T-cell (primary cell): ENCODE measurements at regions not wholly inside any gene's neighbourhood (a gene's known extent, or its start where the extent isn't known, plus 50 kb on each side); places are given as distances from the start of the nearest gene placed in this dataset.

ENCODE experiments used
- ATAC-seq, 4 experiments: fragments of 200-7000 bp in 3 of 4; fragments of 150-1000 bp in 1 of 4; cut with Tn5 transposase; replicated peaks in 1 of 4; 1 replicate in 3 of 4; 2 replicates in 1 of 4; pipeline ENCODE4 v1.10.0; 2021; ENCODE audit warnings: moderate library complexity in 3 of 4, mild to moderate bottlenecking in 2 of 4, moderate number of reproducible peaks in 1 of 4
- CTCF ChIA-PET, 2 donors: fragments of 300-600 bp; sonication (Branson Sonifier 250); formaldehyde crosslinking; loops; one replicate each; lab custom pipeline; 2022; ENCODE audit warnings: antibody characterized with exemption in 2 of 2; lab: Charles Lee
- POLR2A ChIA-PET, 2 donors: fragments of 300-600 bp; sonication (Branson Sonifier 250); formaldehyde crosslinking; loops; one replicate each; lab custom pipeline; 2022; ENCODE audit warnings: antibody characterized with exemption in 2 of 2; lab: Charles Lee
- DNase-seq, 35 experiments: peaks; one replicate each; pipeline versions ENCODE4 v3.0.0 to v3.0.0-alpha.2; 2013 to 2023
- H3K27ac ChIP-seq: one replicate; pipeline ENCODE4 v1.5.1; 2013; ENCODE audit warnings: low read length
- H3K27me3 ChIP-seq, 2 experiments: replicated peaks in 1 of 2; 1 replicate in 1 of 2; 2 replicates in 1 of 2; pipeline versions ENCODE4 v1.6.1 to v1.7.0; 2013; ENCODE audit warnings: low read length in 1 of 2, mixed read lengths in 1 of 2; ENCODE audit not compliant: control insufficient read depth in 2 of 2, insufficient read depth in 2 of 2; ENCODE audit errors: extremely low read depth in 1 of 2
- H3K36me3 ChIP-seq, 2 donors: 1 replicate in 1 of 2; 2 replicates in 1 of 2; pipeline versions ENCODE4 v1.6.1 to v1.7.0; 2013; ENCODE audit warnings: low read length in 1 of 2; ENCODE audit not compliant: control insufficient read depth in 2 of 2, insufficient read depth in 1 of 2; ENCODE audit errors: extremely low read depth in 1 of 2
- H3K4me1 ChIP-seq, 2 experiments: 1 replicate in 1 of 2; 2 replicates in 1 of 2; pipeline versions ENCODE4 v1.6.1 to v1.7.0; 2013; ENCODE audit warnings: low read length in 2 of 2, mixed read lengths in 1 of 2; ENCODE audit not compliant: insufficient read depth in 2 of 2, control insufficient read depth in 1 of 2; ENCODE audit errors: extremely low read depth in 1 of 2
- H3K4me3 ChIP-seq, 2 donors: 1 replicate in 1 of 2; 2 replicates in 1 of 2; pipeline versions ENCODE4 v1.5.1 to v1.7.0; 2013; ENCODE audit warnings: mild to moderate bottlenecking in 2 of 2, low read length in 1 of 2, moderate library complexity in 1 of 2; ENCODE audit not compliant: control insufficient read depth in 1 of 2; ENCODE audit errors: extremely low read depth in 1 of 2
- H3K9me3 ChIP-seq: 2 replicates; pipeline ENCODE4 v1.7.0; 2013
- H3K27ac Mint-ChIP-seq, 2 donors: one replicate each; pipeline ENCODE4 v1.8.0; 2020 to 2021; ENCODE audit warnings: mild to moderate bottlenecking in 2 of 2, mixed read lengths in 2 of 2
- H3K27me3 Mint-ChIP-seq, 2 donors: one replicate each; pipeline ENCODE4 v1.8.0; 2021 to 2022; ENCODE audit warnings: mixed read lengths in 2 of 2
- H3K36me3 Mint-ChIP-seq: one replicate; pipeline ENCODE4 v1.8.0; 2021; ENCODE audit warnings: mixed read lengths
- H3K4me1 Mint-ChIP-seq, 3 donors: one replicate each; pipeline ENCODE4 v1.8.0; 2020 to 2022; ENCODE audit warnings: mixed read lengths in 3 of 3, mild to moderate bottlenecking in 1 of 3
- H3K4me3 Mint-ChIP-seq, 3 donors: one replicate each; pipeline ENCODE4 v1.8.0; 2020 to 2022; ENCODE audit warnings: mild to moderate bottlenecking in 3 of 3, mixed read lengths in 3 of 3, moderate library complexity in 3 of 3
- H3K9me3 Mint-ChIP-seq, 3 donors: one replicate each; pipeline ENCODE4 v1.8.0; 2020 to 2022; ENCODE audit warnings: mixed read lengths in 3 of 3
- WGBS: methylation state at CpG from one replicate; pipeline ENCODE4 v1.1.5; 2013; ENCODE audit warnings: missing lambda C conversion rate; ENCODE audit not compliant: insufficient coverage; 5-methylcytosine and 5-hydroxymethylcytosine counted together

DNA sequence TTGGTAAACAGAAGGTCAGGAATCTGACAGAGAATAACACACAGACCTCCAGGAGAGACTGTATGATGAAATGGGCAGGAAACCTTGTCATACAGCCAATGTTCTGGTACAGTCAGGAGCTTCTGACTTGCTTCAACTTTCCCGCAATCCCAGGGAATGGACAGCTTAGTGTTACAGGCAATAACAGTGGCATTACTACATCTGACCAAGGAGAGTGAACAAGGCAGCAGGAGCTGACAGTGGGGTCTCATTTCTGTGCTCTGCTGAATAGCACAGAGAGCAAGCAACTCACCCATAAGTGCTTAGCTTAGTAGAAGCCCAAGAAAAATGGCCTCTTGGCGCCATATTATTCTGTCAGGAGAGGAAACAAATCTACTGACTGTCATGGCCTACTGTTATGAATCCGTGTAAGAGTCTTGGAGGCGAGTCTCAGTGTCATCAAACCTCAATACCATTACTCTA, 186.2 kb upstream of the MTPN start:
- Histone ChIP-seq H3K4me1 (no peaks in the 10 kb centered on the region), H3K36me3 (no peaks in the 10 kb centered on the region), H3K4me3 (no peak overlapping the region), H3K27me3 (no peaks in the 10 kb centered on the region), H3K9me3 (no peaks in the 10 kb centered on the region), H3K27ac (no peak overlapping the region)
- CTCF ChIA-PET = no interaction called here
- ATAC-seq (no peak), DNase-seq (no peak)
- H3K27me3 Mint-ChIP-seq = no peaks in the 10 kb centered on the region
- peaks cover 9% of the 10 kb centered on the region for H3K36me3 Mint-ChIP-seq
- H3K4me3 Mint-ChIP-seq = no peak overlapping the region
- WGBS = 86% methylated on average over 1 of the region's 4 CpGs
- no peaks in the 10 kb centered on the region for H3K4me1 Mint-ChIP-seq
- POLR2A ChIA-PET = no interaction called here
- H3K9me3 Mint-ChIP-seq = peaks cover 0 to 3% (median 2%) of the 10 kb centered on the region in 3 donors
- H3K27ac Mint-ChIP-seq = no peak overlapping the region

DNA sequence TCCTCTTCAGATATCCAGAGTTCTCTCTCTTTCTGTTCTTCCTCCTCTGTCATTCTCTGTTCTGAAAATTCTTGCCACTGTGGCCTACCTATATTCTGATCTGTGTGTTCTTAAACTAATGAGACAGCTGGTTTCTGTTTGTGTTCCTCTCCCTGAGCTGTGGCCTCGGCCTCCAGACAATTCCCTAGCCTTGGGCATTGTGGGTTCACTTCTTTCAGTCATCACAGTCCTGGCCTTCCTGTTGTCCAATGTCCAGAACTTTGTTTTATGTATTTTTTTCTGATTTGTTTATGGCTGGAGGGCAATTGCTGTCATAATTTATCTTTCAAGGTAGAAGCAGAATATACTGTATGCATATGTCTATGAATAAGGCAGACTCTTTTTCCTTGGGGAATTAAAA, 173.2 kb upstream of the MTPN start:
- POLR2A ChIA-PET = interaction anchor here in 1 of 2 donors (0.7 kb wide), 1 partner anchor 224 kb away, joined by 6 read pairs; no protein-coding TSS in a partner anchor
- H3K36me3 Mint-ChIP-seq = peaks cover 3% of the 10 kb centered on the region
- H3K4me3 Mint-ChIP-seq = no peak overlapping the region
- no peaks in the 10 kb centered on the region for H3K9me3 ChIP-seq
- H3K27ac Mint-ChIP-seq = no peak overlapping the region
- H3K27me3 ChIP-seq = peaks cover 0 to 2% of the 10 kb centered on the region in 2 experiments
- DNase-seq (no peak), ATAC-seq (no peak)
- no peak overlapping the region for H3K4me3 ChIP-seq
- H3K9me3 Mint-ChIP-seq = peaks cover 0 to 3% (median 0%) of the 10 kb centered on the region in 3 donors
- H3K36me3 ChIP-seq = no peaks in the 10 kb centered on the region
- H3K4me1 Mint-ChIP-seq = no peaks in the 10 kb centered on the region
- H3K4me1 ChIP-seq = no peaks in the 10 kb centered on the region
- H3K27ac ChIP-seq = no peak overlapping the region
- H3K27me3 Mint-ChIP-seq = peaks cover 3 to 11% of the 10 kb centered on the region in 2 donors
- WGBS = 20% methylated on average over 1 of the region's 1 CpG
- CTCF ChIA-PET = no interaction called here

DNA sequence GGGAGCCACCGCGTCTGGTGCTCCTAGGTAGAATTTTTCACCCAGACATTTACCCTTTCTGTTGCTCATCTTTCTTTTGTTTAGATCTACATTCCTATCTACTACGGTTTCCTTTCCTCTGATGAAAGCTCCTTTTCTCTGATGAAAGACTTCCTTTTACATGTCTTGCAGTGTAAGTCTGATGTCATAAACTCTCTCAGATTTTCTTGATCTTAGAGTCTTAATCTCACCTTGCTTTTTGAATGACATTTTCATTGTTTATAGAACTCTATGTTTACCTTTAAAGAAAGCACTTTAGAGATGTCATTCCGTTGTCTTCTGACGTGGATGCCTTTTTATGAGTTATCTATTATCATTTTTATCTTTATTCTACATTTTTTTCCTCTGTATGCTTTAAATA, 171.8 kb upstream of the MTPN start:
- no peak overlapping the region for H3K27ac ChIP-seq
- H3K27me3 Mint-ChIP-seq = peaks cover 3 to 11% of the 10 kb centered on the region in 2 donors
- no peak for ATAC-seq
- H3K4me3 Mint-ChIP-seq = no peak overlapping the region
- no peak overlapping the region for H3K4me3 ChIP-seq
- H3K36me3 ChIP-seq = no peaks in the 10 kb centered on the region
- ChIA-PET CTCF (no interaction called here), POLR2A (no interaction called here)
- no peak overlapping the region for H3K27ac Mint-ChIP-seq
- peaks cover 0 to 2% of the 10 kb centered on the region in 2 experiments for H3K27me3 ChIP-seq
- H3K9me3 Mint-ChIP-seq = peaks cover 0 to 3% (median 0%) of the 10 kb centered on the region in 3 donors
- no peaks in the 10 kb centered on the region for H3K9me3 ChIP-seq
- 100% methylated on average over 2 of the region's 5 CpGs for WGBS
- no peak for DNase-seq
- peaks cover 3% of the 10 kb centered on the region for H3K36me3 Mint-ChIP-seq
- no peaks in the 10 kb centered on the region for H3K4me1 ChIP-seq
- no peaks in the 10 kb centered on the region for H3K4me1 Mint-ChIP-seq

DNA sequence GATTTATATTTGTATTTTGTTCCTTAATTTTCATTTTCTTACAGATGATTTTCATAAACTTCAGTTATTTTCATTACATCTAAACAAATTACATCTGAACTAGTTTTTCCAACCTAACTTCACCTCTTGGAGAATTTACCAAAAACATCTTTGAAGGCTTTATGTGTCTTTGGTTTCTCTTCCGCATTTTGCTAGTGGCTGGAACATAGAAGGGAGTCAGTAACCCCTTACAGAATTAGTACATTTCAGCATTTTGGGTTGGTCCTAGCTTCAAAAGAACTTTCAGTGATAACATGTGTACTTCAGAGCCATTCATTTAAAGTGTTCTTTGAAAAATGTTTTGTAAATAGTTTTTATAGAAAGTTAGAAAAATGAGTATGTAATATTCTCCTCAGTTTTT, 169.8 kb upstream of the MTPN start:
- Histone ChIP-seq H3K4me1 (no peaks in the 10 kb centered on the region), H3K4me3 (no peak overlapping the region), H3K36me3 (no peaks in the 10 kb centered on the region), H3K27ac (no peak overlapping the region), H3K27me3 (peaks cover 0 to 3% of the 10 kb centered on the region in 2 experiments), H3K9me3 (no peaks in the 10 kb centered on the region)
- ATAC-seq = no peak
- no CpG with 5 or more reads among the region's 1 CpG for whole genome bisulfite sequencing
- no peaks in the 10 kb centered on the region for H3K4me1 Mint-ChIP-seq
- CTCF ChIA-PET = no interaction called here
- peaks cover 3 to 11% of the 10 kb centered on the region in 2 donors for H3K27me3 Mint-ChIP-seq
- POLR2A ChIA-PET = no interaction called here
- no peak overlapping the region for H3K27ac Mint-ChIP-seq
- no peak overlapping the region for H3K4me3 Mint-ChIP-seq
- peaks cover 0 to 3% (median 0%) of the 10 kb centered on the region in 3 donors for H3K9me3 Mint-ChIP-seq
- peaks cover 3% of the 10 kb centered on the region for H3K36me3 Mint-ChIP-seq
- DNase-seq = no peak

DNA sequence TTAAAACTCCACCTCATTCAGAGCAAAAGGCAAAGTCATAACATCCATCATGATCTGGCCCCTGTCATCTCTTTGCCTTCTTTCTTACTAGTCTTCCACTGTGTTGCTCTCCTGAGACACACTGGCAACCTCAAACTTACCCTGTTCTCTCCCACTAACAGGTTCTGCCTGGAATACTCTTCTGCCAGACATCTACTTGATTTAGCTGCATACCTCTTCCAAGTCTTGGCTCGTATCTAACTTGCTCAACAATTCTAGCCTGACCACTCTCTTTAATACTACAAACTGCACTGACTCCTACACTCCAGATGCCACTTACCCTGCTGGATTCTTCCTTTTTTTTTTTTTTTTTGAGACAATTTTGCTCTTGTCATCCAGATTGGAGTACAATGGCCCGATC, 167.0 kb upstream of the MTPN start:
- 100% methylated on average over 1 of the region's 2 CpGs for WGBS
- H3K36me3 ChIP-seq = no peaks in the 10 kb centered on the region
- H3K9me3 ChIP-seq = no peaks in the 10 kb centered on the region
- H3K4me3 ChIP-seq = no peak overlapping the region
- Mint-ChIP-seq H3K9me3 (peaks cover 0 to 3% (median 0%) of the 10 kb centered on the region in 3 donors), H3K27ac (no peak overlapping the region), H3K27me3 (peaks cover 0 to 8% of the 10 kb centered on the region in 2 donors), H3K4me3 (no peak overlapping the region), H3K4me1 (no peaks in the 10 kb centered on the region), H3K36me3 (peaks cover 3% of the 10 kb centered on the region)
- ChIA-PET POLR2A (interaction anchor here in 1 of 2 donors (1.1 kb wide), 1 partner anchor 9 kb away, joined by 4 read pairs; no protein-coding TSS in a partner anchor), CTCF (interaction anchor here in 1 of 2 donors (0.7 kb wide), 1 partner anchor 58 kb away, joined by 8 read pairs; no protein-coding TSS in a partner anchor)
- peaks cover 0 to 3% of the 10 kb centered on the region in 2 experiments for H3K27me3 ChIP-seq
- DNase-seq (no peak), ATAC-seq (no peak)
- no peak overlapping the region for H3K27ac ChIP-seq
- H3K4me1 ChIP-seq = no peaks in the 10 kb centered on the region

DNA sequence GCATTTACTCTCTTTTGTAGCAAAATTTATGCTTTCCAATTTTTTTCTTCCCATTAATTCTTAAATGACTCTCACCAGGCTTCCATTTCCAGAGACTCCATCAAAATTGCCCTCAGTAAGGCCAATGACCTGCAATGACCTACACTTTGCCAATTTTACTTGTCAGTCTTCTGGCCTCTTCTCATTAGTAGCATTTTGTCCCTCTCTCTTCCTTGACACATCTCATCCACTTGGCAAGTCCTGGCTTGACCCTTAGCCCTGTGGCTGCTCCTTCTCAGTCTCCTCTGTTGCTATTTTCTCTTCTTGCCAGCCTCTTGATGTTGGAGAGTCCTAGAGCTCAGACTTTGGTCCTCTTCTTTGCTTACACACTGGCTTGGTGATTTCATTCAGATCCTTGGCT, 166.1 kb upstream of the MTPN start:
- no peaks in the 10 kb centered on the region for H3K4me1 ChIP-seq
- no peak for DNase-seq

More for the DNA sequence above, 166.1 kb upstream of the MTPN start:
- Mint-ChIP-seq H3K9me3 (no peaks in the 10 kb centered on the region), H3K4me3 (no peak overlapping the region), H3K36me3 (no peaks in the 10 kb centered on the region), H3K4me1 (no peaks in the 10 kb centered on the region), H3K27ac (no peak overlapping the region), H3K27me3 (peaks cover 0 to 5% of the 10 kb centered on the region in 2 donors)
- ChIA-PET CTCF (no interaction called here), POLR2A (no interaction called here)
- Histone ChIP-seq H3K36me3 (no peaks in the 10 kb centered on the region), H3K27ac (no peak overlapping the region), H3K4me3 (no peak overlapping the region), H3K27me3 (peaks cover 0 to 3% of the 10 kb centered on the region in 2 experiments), H3K9me3 (no peaks in the 10 kb centered on the region)
- no peak for ATAC-seq
